Ovary (tissue), 3 donors: ENCODE measurements at regions not wholly inside any gene's neighbourhood (a gene's known extent, or its start where the extent isn't known, plus 50 kb on each side); places are given as distances from the start of the nearest gene placed in this dataset.
"Not testable (repeated sequence)": the region's sequence is repeated elsewhere in the genome, so short reads cannot be mapped to it uniquely, and the experiment has no call there.

Experiments used
- CTCF ChIP-seq, 3 donors: fragments of 450-650 bp in 2 of 3; fragments of 200-600 bp in 1 of 3; IDR thresholded peaks; one replicate each; pipeline versions ENCODE4 v1.5.1 to v1.8.0; 2016 to 2022; ENCODE audit warnings: antibody characterized with exemption in 3 of 3, mild to moderate bottlenecking in 1 of 3
- EP300 ChIP-seq: sonication (generic); formaldehyde crosslinking; IDR thresholded peaks from one replicate; pipeline ENCODE4 v1.6.1; 2017; ENCODE audit warnings: antibody characterized with exemption
- POLR2A ChIP-seq: fragments of 450-650 bp; IDR thresholded peaks from one replicate; pipeline ENCODE4 v1.6.1; 2017; ENCODE audit warnings: antibody characterized with exemption, mild to moderate bottlenecking, moderate library complexity
- donor health status: DM: no; HTN: no; CAD: no.

GRCh38 chr5:177909261-177909660 is 86.8 kb downstream of the PROP1 start:
- TF ChIP-seq POLR2A; CTCF (IDR thresholded peaks at IDR 0.05); EP300: not testable (repeated sequence)
